ENCODE measurements at regions not wholly inside any gene's neighbourhood (a gene's known extent, or its start where the extent isn't known, plus 50 kb on each side); places are given as distances from the start of the nearest gene placed in this dataset.

DNA sequence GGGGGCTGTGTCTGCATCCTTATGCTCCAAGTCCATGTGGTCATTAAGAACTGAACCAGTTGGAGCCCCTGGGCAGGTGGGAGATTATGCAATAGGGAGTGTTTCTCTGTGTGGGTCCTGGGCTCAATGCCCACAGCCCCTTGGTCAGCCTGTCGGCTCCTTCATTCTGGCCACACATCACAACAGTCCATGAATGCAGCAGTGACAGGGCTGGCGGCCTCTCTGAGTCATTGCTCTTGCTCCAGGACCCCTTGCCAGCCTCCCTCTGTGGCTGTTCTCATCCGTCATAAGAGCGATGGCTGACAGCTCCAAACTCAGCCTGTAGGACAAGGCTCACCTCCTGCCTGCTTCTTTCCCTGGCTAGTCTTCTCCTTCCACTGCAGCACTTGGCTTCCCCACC is 609.5 kb upstream of the CDH4 start:
- DNase-seq: no peak
- H3K9me3 Mint-ChIP-seq (ENCODE audit: unreplicated experiment): peaks cover 4% of the 10 kb centered on the region

DNA sequence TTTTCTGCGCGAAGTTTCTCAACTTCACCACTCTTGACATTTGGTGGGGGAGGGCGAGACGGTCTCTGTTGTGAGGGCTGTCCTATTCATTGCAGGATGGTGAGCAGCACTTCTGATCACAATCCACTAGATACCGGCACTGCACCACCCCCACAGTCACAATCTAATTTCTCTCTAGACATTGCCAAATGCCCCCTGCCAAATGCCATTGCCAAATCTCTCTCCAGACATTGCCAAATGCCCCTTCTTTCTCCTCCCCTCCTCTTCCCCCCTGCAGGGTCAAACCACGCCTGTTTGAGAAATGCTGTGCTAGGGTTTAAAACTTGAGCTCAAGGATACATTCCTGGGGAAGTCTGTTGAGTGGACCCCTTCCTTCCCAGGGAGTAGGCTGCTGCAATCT is 603.5 kb upstream of the CDH4 start:
- Mint-ChIP-seq H3K36me3 (ENCODE audit: unreplicated experiment) (peaks cover 7% of the 10 kb centered on the region), H3K4me1 (ENCODE audit: low read depth, unreplicated experiment) (no peaks in the 10 kb centered on the region), H3K4me3 (ENCODE audit: unreplicated experiment) (no peak overlapping the region), H3K9me3 (ENCODE audit: unreplicated experiment) (peaks cover 2% of the 10 kb centered on the region), H3K27me3 (ENCODE audit: unreplicated experiment) (peaks cover 5% of the 10 kb centered on the region), H3K27ac (ENCODE audit: unreplicated experiment) (no peak overlapping the region)
- TF ChIP-seq, protein P1, sequence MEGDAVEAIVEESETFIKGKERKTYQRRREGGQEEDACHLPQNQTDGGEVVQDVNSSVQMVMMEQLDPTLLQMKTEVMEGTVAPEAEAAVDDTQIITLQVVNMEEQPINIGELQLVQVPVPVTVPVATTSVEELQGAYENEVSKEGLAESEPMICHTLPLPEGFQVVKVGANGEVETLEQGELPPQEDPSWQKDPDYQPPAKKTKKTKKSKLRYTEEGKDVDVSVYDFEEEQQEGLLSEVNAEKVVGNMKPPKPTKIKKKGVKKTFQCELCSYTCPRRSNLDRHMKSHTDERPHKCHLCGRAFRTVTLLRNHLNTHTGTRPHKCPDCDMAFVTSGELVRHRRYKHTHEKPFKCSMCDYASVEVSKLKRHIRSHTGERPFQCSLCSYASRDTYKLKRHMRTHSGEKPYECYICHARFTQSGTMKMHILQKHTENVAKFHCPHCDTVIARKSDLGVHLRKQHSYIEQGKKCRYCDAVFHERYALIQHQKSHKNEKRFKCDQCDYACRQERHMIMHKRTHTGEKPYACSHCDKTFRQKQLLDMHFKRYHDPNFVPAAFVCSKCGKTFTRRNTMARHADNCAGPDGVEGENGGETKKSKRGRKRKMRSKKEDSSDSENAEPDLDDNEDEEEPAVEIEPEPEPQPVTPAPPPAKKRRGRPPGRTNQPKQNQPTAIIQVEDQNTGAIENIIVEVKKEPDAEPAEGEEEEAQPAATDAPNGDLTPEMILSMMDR (IDR thresholded peaks at IDR 0.05; ENCODE audit: partially characterized antibody, unreplicated experiment): no peak
- DNase-seq: no peak

More for the DNA sequence above, 609.5 kb upstream of the CDH4 start:
- peaks cover 3% of the 10 kb centered on the region for H3K27me3 Mint-ChIP-seq (ENCODE audit: unreplicated experiment)
- TF ChIP-seq, protein P1 (IDR thresholded peaks at IDR 0.05; ENCODE audit: partially characterized antibody, unreplicated experiment): no peak
- H3K4me3 Mint-ChIP-seq (ENCODE audit: unreplicated experiment): no peak overlapping the region
- no peak overlapping the region for H3K27ac Mint-ChIP-seq (ENCODE audit: unreplicated experiment)
- no peaks in the 10 kb centered on the region for H3K4me1 Mint-ChIP-seq (ENCODE audit: low read depth, unreplicated experiment)
- H3K36me3 Mint-ChIP-seq (ENCODE audit: unreplicated experiment): peaks cover 7% of the 10 kb centered on the region

DNA sequence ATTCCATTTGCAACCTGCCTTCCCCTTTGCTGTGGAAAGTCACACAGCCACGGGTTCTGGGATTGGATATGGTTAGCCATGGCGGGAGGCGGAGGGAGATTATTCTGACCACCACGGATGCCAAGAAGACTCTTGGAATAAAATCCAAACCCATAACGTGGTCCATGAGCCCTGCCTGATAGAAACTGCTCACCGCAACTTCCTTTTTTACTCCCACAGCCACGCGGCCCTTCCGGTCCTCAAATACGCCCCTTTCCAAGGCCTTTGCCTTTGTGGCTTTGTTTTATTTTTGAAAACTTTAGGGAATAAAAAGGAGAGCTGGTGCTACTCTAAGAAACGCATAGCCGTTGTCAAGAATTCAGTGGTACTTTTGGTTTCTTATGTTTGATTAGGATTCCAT is 602.5 kb upstream of the CDH4 start:
- Mint-ChIP-seq H3K27me3 (ENCODE audit: unreplicated experiment) (peaks cover 5% of the 10 kb centered on the region), H3K9me3 (ENCODE audit: unreplicated experiment) (peaks cover 4% of the 10 kb centered on the region), H3K4me1 (ENCODE audit: low read depth, unreplicated experiment) (no peaks in the 10 kb centered on the region), H3K27ac (ENCODE audit: unreplicated experiment) (no peak overlapping the region), H3K4me3 (ENCODE audit: unreplicated experiment) (no peak overlapping the region), H3K36me3 (ENCODE audit: unreplicated experiment) (peaks cover 7% of the 10 kb centered on the region)
- TF ChIP-seq, protein P1 (IDR thresholded peaks at IDR 0.05; ENCODE audit: partially characterized antibody, unreplicated experiment): no peak
- DNase-seq: no peak

DNA sequence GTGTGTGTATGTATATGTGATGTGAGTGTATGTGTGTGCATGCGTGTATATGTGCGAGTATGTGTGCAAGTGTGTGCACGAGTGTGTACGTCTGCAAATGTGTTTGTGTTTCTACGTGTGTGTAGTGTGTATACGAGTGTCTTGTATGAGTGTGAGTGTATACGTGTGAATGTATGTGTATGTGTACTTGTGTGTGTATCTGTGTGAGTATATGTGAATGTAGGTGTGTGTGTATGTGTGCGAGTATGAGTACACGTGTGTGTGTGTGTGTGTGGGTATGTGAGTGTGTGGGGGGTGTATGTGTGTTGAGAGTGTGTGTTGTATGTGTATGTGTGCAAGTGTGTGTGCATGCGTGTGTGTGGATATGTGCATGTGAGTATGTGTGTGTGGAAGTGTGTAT is 602.0 kb upstream of the CDH4 start:
- TF ChIP-seq, protein P1 (IDR thresholded peaks at IDR 0.05; ENCODE audit: partially characterized antibody, unreplicated experiment): no peak
- Mint-ChIP-seq H3K27me3 (ENCODE audit: unreplicated experiment) (peaks cover 5% of the 10 kb centered on the region), H3K27ac (ENCODE audit: unreplicated experiment) (no peak overlapping the region), H3K9me3 (ENCODE audit: unreplicated experiment) (peaks cover 6% of the 10 kb centered on the region), H3K4me1 (ENCODE audit: low read depth, unreplicated experiment) (no peaks in the 10 kb centered on the region), H3K4me3 (ENCODE audit: unreplicated experiment) (no peak overlapping the region), H3K36me3 (ENCODE audit: unreplicated experiment) (peaks cover 6% of the 10 kb centered on the region)
- no peak for DNase-seq

DNA sequence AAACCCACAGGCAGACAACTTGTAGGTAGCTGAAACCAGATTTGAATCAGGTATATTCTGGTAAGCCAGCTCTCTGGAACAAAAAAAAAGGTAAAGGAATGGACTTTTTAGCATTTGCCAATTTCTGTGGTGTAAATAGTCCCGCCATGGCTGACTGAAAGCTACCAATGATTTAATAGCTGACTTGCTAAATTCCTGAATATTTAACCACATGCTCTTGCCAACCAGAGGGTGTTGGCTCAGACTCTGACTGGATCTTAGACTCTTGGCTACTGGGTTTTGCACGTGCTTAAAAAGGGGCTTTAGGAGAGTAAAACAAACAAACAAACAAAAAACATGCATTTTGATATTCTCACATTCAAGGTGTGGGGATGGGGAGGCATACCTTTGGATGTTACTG is 600.0 kb upstream of the CDH4 start:
- peaks cover 5% of the 10 kb centered on the region for H3K27me3 Mint-ChIP-seq (ENCODE audit: unreplicated experiment)
- TF ChIP-seq, protein P1 (IDR thresholded peaks at IDR 0.05; ENCODE audit: partially characterized antibody, unreplicated experiment): no peak
- H3K36me3 Mint-ChIP-seq (ENCODE audit: unreplicated experiment): no peaks in the 10 kb centered on the region
- no peak overlapping the region for H3K27ac Mint-ChIP-seq (ENCODE audit: unreplicated experiment)
- H3K4me1 Mint-ChIP-seq (ENCODE audit: low read depth, unreplicated experiment): no peaks in the 10 kb centered on the region
- H3K4me3 Mint-ChIP-seq (ENCODE audit: unreplicated experiment): no peak overlapping the region
- no peak for DNase-seq
- peaks cover 6% of the 10 kb centered on the region for H3K9me3 Mint-ChIP-seq (ENCODE audit: unreplicated experiment)
